ENCODE measurements at regions not wholly inside any gene's neighbourhood (a gene's known extent, or its start where the extent isn't known, plus 50 kb on each side); places are given as distances from the start of the nearest gene placed in this dataset.
"Not testable (repeated sequence)": the region's sequence is repeated elsewhere in the genome, so short reads cannot be mapped to it uniquely, and the experiment has no call there.

DNA sequence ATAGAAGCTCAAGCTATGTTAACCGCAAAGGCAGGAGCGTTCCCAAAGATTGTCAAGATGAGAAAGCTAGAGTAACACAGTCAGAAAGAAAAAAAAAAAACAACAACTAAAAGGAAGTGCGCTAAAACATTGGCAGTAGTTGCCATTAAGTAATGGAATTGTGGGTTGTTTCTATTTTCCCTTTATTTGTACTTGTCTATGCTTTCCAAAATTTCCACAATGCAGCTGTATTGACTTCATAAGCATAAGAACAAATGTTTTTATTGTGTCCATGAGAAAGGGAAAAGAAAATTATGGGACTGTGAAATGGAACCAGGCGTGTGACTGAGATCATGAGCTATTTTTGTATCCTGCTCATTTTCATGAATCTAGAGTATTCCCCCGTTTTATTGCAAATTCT lies 153.4 kb downstream of the TMEM114 start:
- DNase-seq: no peak

DNA sequence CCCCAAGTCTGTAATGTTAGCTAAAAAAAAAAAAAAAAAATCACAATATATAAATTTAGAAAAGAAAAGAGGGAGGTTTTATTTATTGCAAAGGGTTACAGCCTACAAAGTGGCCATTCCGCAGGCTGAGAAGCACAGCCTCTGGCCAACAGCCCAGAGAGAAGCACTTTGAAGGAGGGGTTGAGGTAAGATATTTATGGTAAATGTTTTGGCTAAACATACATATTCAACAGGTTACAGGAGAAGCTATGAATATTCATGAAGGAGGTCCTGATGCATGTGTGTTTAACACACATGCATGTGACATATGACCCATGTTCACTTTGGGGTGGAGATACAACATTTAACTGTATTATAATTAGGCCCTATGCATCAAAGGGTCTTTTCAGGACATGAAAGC lies 158.5 kb downstream of the TMEM114 start:
- DNase-seq: no peak

DNA sequence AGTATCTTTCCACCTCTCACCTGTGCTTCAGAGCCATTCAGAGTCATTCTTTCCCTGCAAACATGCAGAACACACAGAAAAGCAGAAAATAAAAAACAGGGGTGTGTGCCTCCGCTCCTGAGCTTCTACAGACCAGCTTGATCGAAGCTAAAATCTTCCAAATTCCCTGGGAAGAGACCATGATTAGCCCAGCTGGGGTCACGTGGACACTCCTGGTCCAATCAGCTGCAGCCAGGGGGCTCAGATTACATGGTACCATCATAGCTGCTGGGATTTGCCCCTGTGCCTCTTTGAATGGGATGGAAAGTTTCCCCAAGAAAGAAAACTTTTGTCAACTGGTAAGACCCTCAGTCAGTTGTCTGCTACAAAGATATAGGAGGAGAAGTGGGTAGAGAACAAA lies 159.9 kb downstream of the TMEM114 start:
- no peak for DNase-seq

DNA sequence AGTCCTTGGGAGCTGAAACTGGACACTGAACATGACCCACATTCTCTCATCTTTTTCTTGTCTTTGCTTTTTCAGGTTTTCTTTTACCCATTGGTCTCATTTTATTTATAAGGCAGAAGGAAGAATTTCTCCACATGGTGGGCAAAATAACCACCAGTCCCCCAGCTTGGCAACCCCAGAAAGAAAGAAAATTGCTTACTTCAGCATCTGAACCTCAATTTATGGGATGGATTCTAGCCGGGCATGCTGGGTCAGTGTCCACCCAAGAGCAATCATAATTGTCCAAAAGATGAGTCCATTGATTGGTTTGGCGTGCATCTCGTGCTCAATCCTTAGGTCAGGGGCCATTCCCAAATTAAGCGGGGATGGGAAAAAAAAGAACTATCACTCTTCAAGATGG lies 163.7 kb downstream of the TMEM114 start:
- no peak for DNase-seq

DNA sequence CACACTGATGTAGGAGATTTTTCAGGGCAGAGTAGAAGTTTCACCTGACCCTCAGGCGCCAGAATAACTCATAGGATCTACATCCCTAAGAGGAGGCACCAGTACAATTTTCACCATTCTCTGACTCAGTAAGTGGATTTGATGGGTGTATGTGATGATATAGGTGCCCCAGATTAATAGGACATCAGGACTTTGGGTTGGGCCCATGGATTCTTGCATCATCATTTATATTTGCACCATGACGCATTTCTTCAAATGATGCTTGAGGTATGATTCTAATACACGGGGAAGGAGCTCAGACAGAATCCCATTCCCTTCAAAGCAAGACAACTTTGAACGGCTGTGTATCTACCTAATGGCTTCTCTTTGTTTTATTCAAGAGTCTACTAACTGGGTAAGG lies 173.2 kb downstream of the TMEM114 start:
- no peak for DNase-seq

DNA sequence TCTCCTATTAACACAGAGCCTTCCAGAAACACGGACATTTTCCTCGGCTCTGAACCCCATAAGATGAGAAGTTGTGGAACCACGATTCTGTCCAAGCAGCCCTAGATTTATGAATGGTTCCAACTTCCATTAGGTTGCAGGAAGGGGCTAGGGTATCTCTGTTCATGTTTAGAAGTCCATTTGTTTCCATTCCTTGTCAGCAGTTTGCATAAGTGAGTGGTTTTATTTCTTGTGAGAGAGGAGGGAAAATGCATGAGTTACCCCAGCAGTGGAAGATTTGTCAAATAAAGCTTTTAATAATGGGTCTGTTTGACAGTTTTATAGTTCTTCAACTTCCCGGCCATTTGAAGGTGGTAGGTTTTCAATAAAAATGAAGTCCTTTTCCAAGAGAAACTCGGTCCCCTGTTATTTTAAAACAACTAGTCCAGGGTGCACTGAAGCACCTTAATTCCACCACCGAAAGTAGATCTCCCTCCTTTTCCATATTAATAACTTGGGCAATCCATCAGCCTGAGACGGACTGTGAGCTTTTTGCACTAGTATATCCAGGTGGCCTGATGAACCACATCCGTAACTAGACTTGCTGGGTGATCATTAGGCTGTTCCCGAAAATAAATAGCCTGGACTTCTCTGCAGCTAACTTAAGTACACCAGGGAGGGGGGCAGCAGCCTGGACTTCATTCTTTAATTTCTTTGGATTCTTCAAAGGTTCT lies 181.3 kb downstream of the TMEM114 start:
- no peak for DNase-seq

DNA sequence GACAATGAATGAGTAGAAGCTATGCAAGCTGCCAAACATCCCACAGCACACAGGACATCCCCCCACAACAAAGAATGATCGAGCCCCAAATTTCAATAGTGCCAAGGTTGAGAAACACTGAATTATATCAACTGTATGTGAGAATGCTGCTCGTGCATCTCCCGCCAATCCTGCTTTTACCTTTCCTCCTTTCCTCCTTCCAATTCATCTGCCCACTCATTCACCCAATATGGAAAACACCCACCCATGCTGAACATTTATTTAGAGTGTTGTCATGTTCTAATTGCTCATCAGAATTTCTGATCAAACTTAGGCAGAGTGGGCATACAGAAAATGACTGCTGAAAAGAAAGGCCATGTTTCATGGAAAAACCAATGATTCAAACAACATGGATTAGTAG lies 183.0 kb downstream of the TMEM114 start:
- DNase-seq: no peak

DNA sequence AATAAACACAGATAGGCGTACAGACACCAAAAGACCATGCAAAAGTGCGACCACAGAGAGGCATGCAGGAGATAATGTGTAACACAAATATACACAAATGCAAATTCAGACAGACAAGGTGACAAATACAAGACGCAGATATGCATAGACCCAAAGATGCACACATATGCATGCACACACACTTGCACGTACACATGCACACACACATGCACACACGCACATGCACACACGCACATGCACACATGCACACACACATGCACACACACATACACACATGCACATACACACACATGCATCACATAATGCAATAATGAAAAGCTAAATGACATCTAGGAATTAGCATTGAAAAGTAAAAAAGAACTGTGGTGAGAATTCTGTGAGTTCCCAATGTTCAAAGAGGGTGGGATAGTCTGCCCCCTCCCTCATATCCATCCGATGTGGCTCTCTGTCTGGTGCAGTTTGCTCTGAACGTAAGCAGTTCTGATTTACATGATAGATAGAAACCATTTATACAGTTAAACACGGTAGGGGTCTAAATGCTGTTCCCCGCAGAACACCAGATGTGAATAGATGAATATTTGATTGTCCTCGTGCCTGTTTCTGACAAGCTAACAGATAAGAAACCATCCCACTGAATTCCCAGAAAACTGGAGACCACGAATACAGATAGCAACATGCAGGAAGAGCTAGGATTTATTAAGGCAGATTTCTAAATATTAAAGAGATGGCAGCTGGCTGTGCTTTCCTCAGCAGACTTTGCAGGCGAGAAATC lies 186.1 kb downstream of the TMEM114 start:
- no peak for DNase-seq

DNA sequence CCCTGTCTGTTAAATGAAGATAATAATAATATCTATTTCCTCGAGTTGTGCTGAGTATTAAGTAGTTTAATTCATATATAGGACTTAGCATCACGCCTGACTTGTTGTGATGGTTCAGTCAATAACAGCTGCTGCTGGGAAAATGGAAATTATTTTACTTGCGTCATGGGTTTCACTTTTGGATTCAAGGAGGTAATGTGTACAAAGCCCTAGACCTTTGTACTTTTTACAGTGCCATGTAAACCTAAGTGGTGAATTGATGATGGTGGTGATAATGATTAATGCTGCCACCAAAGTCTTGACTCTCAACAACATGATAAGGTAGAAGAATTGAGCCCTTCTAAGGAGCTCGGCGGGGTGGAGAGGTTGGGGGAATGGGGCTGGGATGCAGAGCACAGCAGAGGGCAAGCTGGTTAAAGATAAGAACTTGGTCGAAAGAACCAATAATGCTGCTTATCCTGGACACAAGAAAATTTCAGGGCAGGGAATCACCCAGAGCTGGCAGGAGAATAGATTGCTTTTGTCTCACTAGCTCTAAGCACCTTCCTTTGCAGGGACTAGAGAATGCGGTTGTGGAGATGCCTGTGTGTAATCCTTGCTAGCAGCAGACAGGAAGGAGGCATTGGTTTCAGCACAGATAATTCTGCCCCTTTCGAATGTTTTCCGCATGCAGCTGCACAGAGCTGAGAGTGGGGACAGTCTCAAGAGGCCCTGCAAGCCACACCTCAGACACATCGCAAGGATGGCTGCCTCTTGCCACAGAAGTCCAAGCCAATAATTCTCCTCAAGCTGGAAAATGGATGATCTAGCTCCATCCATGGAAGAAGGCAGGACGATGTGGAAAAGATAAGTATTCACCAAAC lies 187.1 kb downstream of the TMEM114 start:
- DNase-seq: no peak

DNA sequence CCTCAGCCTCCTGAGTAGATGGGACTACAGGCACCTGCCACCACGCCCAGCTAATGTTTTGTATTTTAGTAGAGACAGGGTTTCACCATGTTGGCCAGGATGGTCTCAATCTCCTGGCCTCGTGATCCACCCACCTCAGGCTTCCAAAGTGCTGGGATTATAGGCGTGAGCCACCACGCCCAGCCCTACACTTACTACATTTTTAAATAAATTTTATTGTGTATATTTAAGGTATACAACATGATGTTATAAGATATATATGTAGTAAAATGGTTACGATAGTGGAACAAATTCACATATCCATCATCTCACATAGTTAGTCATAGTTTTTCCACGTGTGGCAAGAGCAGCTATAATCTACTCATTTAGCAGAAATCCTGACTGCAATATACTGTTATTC lies 189.6 kb downstream of the TMEM114 start:
- DNase-seq: not testable (repeated sequence)

DNA sequence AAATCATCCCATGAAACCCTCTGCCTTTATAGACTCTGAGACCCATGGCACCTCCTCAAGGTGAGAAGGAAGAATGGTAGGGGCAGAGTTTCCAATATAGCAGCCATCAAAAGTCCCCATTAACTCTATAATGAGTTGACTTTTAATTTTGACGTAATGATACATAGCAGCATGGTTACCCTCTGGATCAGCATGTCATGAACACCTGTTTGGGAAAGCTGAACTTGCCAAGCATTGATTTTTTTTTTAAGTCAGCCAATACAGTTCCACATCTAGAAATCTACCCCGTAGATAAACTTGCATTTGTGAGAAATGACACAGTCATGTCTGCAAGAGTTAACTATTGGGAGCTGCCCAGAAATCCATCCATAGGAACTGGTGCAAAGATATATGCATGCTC lies 191.8 kb downstream of the TMEM114 start:
- no peak for DNase-seq

DNA sequence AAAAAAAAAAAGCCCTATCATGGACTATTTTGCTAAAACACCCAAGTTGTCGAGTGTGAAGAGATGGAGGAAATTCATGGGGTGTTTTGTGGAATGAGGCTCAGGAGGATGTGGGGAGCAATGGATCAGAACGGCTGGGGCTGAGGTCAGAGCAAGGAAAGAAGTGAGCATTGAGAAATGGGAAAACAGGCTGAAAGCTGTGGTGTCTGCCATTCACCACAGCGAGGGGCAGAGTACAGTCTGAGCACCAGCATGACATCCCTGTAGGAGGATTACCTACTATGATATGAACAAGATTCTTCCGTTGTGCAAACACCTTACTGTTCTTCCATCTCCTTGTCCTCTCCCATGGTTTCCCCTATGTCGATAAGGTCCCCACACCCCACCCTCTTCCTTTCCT lies 193.1 kb downstream of the TMEM114 start:
- DNase-seq: no peak

DNA sequence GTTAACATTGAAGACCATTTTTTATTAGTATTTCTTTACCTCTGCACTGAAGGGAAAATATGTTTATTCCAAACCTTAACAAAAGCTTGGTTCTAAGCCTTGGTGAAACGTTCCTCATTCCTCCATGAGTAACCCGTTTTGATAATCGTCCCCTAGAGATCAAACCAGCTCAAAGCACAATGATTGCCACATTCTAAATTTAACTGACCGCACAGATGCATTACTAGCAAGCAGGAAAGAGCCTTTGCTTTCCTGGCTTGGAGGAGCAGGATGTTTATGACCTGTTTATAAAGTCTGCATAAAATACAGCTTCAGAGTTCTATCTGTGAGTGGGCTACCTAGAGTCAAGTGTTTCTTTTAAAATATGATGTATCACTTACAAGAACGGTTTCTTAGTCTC lies 193.8 kb downstream of the TMEM114 start:
- DNase-seq: no peak

DNA sequence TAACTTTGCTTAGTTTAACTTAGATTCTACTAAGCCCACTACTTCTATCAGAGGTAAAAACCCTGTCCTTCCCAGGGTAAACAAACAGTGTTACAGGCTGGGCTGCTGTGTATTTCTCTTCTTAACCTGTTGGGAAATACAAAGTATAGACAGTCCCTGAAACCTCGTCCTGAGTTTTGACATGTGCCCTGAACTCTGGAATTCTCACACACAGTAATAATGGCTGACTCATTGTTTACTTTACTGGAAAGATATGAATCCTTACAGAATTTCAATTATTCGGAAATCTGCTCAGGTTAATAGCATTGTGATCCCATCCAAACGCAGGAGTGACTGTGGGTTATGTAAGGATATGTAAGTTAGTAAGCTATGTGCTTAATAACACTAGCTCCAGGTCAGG lies 199.1 kb downstream of the TMEM114 start:
- DNase-seq: no peak

DNA sequence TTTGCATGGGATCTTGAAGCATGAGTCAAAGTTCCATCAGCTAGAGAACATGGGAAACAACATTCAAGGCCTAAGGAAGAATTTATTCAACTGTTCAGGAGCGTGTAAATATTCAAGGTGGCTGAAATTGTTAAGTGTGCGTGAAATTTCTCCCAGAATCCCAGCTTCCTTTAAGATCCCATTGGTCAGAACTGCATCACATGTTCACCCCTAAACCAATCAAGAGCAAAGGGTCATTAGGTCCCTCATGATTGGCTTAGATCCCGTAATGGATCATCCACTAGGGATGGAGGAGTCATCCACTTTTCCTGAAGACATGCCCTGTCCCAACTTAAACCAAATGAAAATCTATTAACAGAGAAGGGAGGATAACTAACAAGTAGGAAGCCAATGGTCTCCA lies 201.6 kb downstream of the TMEM114 start:
- no peak for DNase-seq

DNA sequence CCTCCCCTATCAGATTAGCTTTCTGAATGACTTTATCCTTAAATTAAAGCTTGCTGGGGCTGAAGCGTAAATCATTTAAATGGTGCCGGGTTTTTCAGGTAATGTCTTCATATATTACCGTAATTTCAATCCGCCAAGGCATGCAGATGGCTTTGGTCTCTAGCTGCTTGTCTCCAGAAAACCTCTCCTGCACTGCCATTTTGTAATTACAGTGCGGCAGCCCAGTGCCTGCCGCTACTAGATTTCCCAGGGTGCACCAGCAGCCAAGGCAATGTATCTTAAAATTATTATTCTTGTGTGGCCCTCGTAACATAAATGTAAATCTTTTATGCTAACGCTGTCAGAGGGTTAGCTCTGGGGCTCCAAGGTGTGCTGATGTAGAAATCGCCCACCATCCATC lies 208.5 kb downstream of the TMEM114 start:
- no peak for DNase-seq

DNA sequence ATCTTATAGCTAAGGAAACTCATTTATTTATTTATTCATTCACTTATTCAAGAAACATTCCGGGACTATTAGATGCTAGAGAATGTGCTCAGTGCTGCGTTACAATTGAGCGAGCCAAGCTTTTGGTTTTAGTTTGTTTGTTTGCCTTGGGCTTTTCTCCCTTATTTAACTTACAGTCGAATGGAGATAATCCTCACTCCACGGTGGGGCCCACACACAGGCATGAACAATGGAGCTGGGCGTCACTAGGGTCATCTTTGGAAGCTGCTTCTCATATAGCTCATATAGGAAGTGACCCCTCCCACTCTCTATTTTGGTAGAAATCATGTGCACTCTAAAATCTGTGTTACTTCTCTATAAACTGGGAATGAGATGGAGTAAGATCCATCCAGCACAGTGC lies 210.0 kb downstream of the TMEM114 start:
- DNase-seq: no peak

DNA sequence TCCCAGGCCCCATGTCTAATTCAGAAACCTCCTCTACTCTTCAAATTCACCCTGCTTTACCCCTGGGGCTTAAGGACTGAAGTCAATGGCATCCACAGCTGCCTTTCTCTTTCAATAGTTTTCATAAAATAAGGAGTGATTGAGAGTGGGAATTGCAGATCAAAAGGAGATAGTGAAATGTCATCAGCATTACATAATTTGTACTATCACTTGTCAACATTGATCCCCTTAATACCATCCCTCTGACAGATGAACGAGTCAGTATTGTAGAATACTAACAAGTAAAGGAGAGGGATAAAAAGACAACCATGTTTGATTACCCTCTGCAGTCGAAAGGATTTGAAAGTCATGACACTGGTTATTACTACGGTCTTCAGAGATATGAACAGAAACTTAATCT lies 212.4 kb downstream of the TMEM114 start:
- DNase-seq: no peak

DNA sequence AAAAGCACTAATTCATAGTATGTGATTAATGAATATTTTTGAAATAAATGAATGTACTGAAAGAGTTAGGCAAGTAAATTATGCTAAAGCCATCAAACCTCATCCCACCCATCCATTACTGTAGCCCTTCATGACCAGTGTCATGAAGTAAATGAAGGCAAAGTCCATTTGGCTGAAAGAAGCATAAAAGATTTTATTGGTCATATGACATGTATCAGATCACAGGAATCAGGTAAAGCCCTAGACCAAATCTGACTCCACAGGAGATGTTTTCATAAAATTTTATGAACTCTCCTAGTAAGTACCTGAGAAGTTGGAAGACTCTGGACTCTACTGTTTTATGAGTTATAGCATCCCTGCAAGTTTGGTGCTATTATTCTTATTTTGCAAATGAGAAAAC lies 213.5 kb downstream of the TMEM114 start:
- DNase-seq: no peak

DNA sequence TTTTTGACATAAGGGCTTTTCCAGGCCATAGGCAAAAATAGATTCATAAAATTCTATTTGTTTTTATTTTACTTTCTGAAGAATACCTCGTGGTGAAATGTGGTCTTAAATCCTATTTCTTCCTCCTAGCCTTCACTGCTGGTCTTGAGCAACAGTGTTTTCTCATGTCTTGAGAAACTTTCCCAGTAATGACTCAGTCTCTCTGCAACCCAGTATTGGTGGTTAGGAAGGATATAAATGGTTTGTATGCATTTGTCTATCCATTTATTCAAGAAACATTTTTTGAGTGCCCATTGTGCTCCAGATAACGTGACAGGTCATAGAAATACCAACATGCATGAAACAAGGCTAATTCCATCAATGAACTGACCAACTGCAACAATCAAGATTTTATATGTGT lies 213.9 kb downstream of the TMEM114 start:
- no peak for DNase-seq

DNA sequence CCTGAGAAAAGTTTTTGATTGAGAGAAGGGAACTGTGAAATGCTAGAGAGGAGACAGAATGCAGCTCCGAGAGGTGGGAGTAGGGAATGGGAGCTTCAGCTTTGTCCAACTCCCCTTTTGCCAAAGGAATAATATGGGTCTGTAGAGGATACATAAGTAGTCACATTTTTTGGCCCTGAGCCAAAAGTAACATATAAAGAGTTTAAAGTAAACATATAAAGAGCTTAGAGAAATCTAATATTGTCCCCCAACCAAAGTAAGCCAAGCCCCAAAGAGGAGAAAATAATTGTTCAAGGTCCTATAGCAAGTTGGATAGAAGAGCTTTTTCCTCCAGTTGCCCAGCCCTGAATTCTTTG lies 215.1 kb downstream of the TMEM114 start:
- DNase-seq: no peak

DNA sequence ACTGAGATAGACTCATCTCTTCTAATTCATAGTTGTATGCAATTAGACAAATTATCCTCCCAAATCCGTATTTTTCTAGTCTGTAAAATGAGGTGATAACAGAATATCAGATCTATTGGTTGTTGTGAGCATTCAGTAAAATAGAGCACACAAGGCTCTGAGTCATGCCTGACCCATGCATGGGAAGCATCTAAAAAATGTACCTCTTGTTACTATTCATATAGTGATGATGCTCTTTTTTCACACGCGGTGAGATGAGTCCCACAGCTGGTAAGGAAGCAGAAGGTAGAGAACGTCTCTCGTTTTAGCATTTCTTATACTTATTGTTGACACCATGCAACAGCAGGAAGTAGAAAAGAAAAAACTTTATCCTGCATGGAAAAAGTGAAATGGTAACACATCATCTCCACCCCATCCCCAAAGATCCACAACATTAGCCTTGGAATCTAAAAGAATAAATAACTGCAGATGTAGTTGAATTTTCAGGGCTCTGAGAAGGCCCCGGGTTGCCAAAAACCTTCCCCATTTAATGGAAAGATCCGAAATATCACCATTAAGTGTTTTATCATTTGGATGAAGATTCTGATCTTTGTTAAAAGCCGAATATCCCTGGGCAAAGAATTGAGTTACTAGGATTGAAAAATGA lies 215.6 kb downstream of the TMEM114 start:
- DNase-seq: no peak

DNA sequence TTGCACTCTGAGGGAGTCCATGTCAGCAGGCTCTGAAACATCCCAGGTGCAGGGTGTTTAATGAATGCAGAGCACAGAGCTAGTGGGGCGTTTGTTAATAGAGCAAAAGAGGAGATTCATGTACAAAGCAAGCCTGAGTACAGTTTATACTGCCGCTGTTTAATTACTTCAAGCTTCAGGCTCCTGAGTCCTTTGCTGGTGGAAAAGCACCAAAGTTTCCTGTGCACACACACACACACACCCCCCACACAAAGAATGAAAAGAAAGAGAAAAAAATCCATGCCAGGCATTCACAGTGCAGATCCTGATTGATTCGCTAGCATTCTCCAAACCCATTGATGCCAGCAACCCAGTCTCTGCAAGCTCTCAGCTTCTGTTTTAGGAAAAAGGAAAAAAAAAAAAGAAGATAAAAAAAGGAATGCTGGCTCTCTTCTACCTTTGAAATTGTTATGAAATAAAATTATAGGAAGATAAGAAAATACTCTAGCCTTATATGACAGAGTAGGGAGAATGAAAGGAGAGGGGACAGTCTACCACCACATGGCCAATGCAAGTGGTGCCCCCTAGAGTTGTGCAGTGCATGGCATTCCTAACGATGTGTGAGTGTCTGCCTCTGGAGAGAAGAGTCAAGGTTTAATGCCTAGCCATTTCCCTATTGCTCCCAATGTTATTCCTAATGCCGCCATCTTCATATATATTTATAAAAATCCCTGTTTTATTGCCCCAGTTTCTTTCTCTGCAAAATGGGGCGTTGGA lies 216.5 kb downstream of the TMEM114 start:
- DNase-seq: no peak

Measured in activated CD8-positive, alpha-beta memory T cell treated with anti-CD3 and anti-CD28 coated beads, Interleukin-2, amount 50 U/mL, for 48 hours (primary cell).